ENCODE measurements at regions not wholly inside any gene's neighbourhood (a gene's known extent, or its start where the extent isn't known, plus 50 kb on each side); places are given as distances from the start of the nearest gene placed in this dataset.
"Not testable (repeated sequence)": the region's sequence is repeated elsewhere in the genome, so short reads cannot be mapped to it uniquely, and the experiment has no call there.

- no peaks in the 10 kb centered on the region for H3K9me3 Mint-ChIP-seq
- H3K27me3 Mint-ChIP-seq, result no peaks in the 10 kb centered on the region
- no peaks in the 10 kb centered on the region for H3K4me1 Mint-ChIP-seq
- no peak overlapping the region for H3K4me3 Mint-ChIP-seq
- DNase-seq (no peak), ATAC-seq (no peak)
- H3K27ac Mint-ChIP-seq, result no peak overlapping the region
Measured at GRCh38 chr10:71912431-71912830, 51.8 kb upstream of the CHST3 start.

GRCh38 chr10:71911296-71911953 lies 52.8 kb upstream of the CHST3 start:
- H3K4me1 Mint-ChIP-seq, result no peaks in the 10 kb centered on the region
- H3K27me3 Mint-ChIP-seq, result no peaks in the 10 kb centered on the region
- H3K27ac Mint-ChIP-seq, result peak overlapping the region in 1 of 2 donors; percentile 72
- H3K9me3 Mint-ChIP-seq, result no peaks in the 10 kb centered on the region
- no peak for ATAC-seq
- no peak overlapping the region for H3K4me3 Mint-ChIP-seq
- no peak for DNase-seq

DNA sequence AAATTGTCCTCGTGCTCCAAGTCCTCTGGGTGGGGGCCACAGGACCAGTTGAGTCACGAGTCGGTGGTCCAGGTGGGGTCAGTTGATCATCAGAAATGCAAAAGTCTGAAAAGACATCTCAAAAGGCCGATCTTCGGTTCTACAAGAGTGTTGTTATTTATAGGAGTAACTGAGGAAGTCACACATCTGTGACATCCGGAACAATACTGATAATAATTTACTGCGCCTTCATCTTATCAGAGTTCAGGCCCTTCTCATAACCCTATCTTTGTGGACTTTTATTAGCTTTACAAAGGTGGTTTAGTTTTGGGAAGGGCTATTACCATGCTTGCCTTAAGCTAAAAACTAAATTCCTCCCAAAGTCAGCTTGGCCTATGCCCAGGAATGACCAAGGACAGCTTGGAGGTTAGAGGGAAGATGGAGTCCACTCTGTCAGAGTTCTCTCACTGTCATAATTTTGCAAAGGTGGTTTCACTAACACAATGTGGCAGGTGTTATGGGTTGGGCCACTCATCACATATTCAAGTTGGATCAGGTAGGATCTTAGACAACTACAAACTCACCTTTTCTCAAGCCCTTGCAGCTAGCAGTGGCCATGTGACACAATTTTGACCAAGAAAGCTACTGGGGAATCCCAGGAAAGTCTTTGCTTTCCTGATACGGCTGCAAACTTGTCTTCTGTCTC lies 54.7 kb upstream of the CHST3 start:
- no peaks in the 10 kb centered on the region for H3K4me1 Mint-ChIP-seq
- no peak overlapping the region for H3K4me3 Mint-ChIP-seq
- no peaks in the 10 kb centered on the region for H3K27me3 Mint-ChIP-seq
- H3K27ac Mint-ChIP-seq, result no peak overlapping the region
- ATAC-seq, result no peak
- no peak for DNase-seq
- H3K9me3 Mint-ChIP-seq, result no peaks in the 10 kb centered on the region

GRCh38 chr10:71908998-71909397 lies 55.2 kb upstream of the CHST3 start:
- H3K27ac Mint-ChIP-seq, result no peak overlapping the region
- ATAC-seq (no peak), DNase-seq (no peak)
- no peaks in the 10 kb centered on the region for H3K9me3 Mint-ChIP-seq
- H3K4me1 Mint-ChIP-seq, result no peaks in the 10 kb centered on the region
- no peaks in the 10 kb centered on the region for H3K27me3 Mint-ChIP-seq
- H3K4me3 Mint-ChIP-seq, result no peak overlapping the region

DNA sequence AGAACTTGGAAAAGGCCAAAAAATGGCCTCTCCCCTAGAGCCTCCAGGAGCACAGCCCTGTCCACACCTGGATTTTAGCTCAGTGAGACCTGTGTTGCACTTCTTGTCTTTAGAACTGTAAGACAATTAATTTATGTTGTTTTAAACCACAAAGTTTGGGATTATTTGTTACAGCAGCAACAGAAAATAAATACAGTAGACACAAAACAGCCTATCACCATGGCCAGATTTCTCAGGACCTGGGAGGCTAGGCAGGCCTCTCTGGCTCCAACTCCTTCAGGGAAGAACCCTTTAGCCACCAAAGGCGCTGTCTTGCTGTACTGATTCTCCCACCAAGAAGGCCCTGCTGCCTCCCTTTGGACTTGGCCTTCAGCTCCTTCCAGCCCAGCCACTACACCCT lies 54.1 kb upstream of the PSAP start:
- Mint-ChIP-seq H3K9me3 (no peaks in the 10 kb centered on the region), H3K27ac (no peak overlapping the region), H3K4me3 (no peak overlapping the region), H3K4me1 (no peaks in the 10 kb centered on the region), H3K27me3 (no peaks in the 10 kb centered on the region)
- ATAC-seq (no peak), DNase-seq (no peak)

DNA sequence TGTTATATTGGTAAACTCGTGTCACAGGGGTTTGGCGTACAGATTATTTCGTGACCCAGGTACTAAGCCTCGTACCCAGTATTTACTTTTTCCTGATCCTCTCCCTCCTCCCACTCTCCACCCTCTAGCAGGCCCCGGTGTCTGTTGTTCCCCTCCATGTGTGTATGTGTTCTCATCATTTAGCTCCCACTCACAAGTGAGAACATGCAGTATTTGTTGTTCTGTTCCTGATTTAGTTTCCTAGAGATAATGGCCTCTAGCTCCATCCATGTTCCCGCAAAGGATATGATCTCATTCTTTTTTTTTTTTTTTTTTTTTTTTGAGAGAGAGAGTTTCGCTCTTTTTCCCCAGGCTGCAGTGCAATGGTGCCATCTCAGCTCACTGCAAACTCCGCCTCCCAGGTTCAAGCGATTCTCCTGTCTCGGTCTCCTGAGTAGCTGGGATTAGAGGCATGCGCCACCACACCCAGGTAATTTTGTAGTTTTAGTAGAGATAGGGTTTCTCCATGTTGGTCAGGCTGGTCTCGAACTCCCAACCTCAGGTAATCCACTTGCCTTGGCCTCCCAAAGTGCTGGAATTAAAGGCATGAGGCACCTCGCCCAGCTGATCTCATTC lies 52.7 kb upstream of the PSAP start:
- DNase-seq, H3K27me3 Mint-ChIP-seq, H3K4me3 Mint-ChIP-seq, H3K9me3 Mint-ChIP-seq, ATAC-seq, H3K4me1 Mint-ChIP-seq: not testable (repeated sequence)
- peak overlapping the region in 1 of 2 donors; percentile 57 for H3K27ac Mint-ChIP-seq

GRCh38 chr10:71902351-71902750 lies 51.3 kb upstream of the PSAP start:
- Mint-ChIP-seq H3K27me3 (no peaks in the 10 kb centered on the region), H3K4me1 (no peaks in the 10 kb centered on the region), H3K4me3 (no peak overlapping the region), H3K9me3 (no peaks in the 10 kb centered on the region), H3K27ac (peak overlapping the region in 1 of 2 donors; percentile 9)
- DNase-seq (no peak), ATAC-seq (no peak)

Measured in stimulated activated naive CD8-positive, alpha-beta T cell treated with anti-CD3 and anti-CD28 coated beads, Interleukin-15, amount 100 ng/mL, for 72 hours (primary cell).